DMS79 (cell line): ENCODE measurements at regions not wholly inside any gene's neighbourhood (a gene's known extent, or its start where the extent isn't known, plus 50 kb on each side); places are given as distances from the start of the nearest gene placed in this dataset.

Experiments
- DNase-seq: peaks from one replicate; lab custom pipeline; 2025; lab: John Stamatoyannopoulos, UW

- no peak for DNase-seq
These were observed 148.8 kb upstream of the HES1 start for GRCh38 chr3:193987186-193987585.

GRCh38 chr3:193989186-193989585 is 146.8 kb upstream of the HES1 start:
- DNase-seq, result no peak

- DNase-seq, result no peak
These were observed 144.1 kb upstream of the HES1 start for GRCh38 chr3:193991666-193992424.

- DNase-seq, result no peak
These were observed 143.4 kb upstream of the HES1 start for GRCh38 chr3:193992425-193993037.

GRCh38 chr3:193996221-193996620 is 139.7 kb upstream of the HES1 start:
- no peak for DNase-seq

- no peak for DNase-seq
These were observed 139.3 kb upstream of the HES1 start for GRCh38 chr3:193996641-193997089.

- peak; percentile 85 for DNase-seq
These were observed 138.5 kb upstream of the HES1 start for GRCh38 chr3:193997228-193998122.

- DNase-seq, result no peak
These were observed 137.9 kb upstream of the HES1 start for GRCh38 chr3:193998123-193998448.

- no peak for DNase-seq
These were observed 137.2 kb upstream of the HES1 start for GRCh38 chr3:193998628-193999195.

GRCh38 chr3:194000100-194000499 is 135.8 kb upstream of the HES1 start:
- no peak for DNase-seq

GRCh38 chr3:194000712-194001111 is 135.2 kb upstream of the HES1 start:
- DNase-seq, result no peak

- DNase-seq, result no peak
These were observed 134.1 kb upstream of the HES1 start for GRCh38 chr3:194001728-194002459.

- peak; percentile 58 for DNase-seq
These were observed 132.6 kb upstream of the HES1 start for GRCh38 chr3:194003114-194004057.

GRCh38 chr3:194005930-194006501 is 129.9 kb upstream of the HES1 start:
- no peak for DNase-seq

- DNase-seq, result peak; percentile 97
These were observed 128.2 kb upstream of the HES1 start for GRCh38 chr3:194007592-194008337.

- no peak for DNase-seq
These were observed 126.9 kb upstream of the HES1 start for GRCh38 chr3:194009019-194009418.

GRCh38 chr3:194009892-194010533 is 125.9 kb upstream of the HES1 start:
- peak; percentile 45 for DNase-seq

GRCh38 chr3:194011807-194012206 is 124.1 kb upstream of the HES1 start:
- DNase-seq, result no peak

GRCh38 chr3:194013928-194014327 is 122.0 kb upstream of the HES1 start:
- DNase-seq, result no peak
